KMS-11 (cell line): ENCODE measurements at regions not wholly inside any gene's neighbourhood (a gene's known extent, or its start where the extent isn't known, plus 50 kb on each side); places are given as distances from the start of the nearest gene placed in this dataset.
"Not testable (repeated sequence)": the region's sequence is repeated elsewhere in the genome, so short reads cannot be mapped to it uniquely, and the experiment has no call there.

Source experiments
- H2AFZ ChIP-seq: fragments of 200-600 bp; sonication (generic); 2 replicates; pipeline ENCODE4 v1.6.1; 2016; ENCODE audit warnings: antibody characterized with exemption, mixed run types, low read depth
- H3K27ac ChIP-seq: fragments of 200-600 bp; sonication (generic); 2 replicates; pipeline ENCODE4 v1.6.1; 2016; ENCODE audit warnings: mild to moderate bottlenecking, mixed run types
- H3K27me3 ChIP-seq: fragments of 200-600 bp; sonication (generic); 2 replicates; pipeline ENCODE4 v1.6.1; 2017; ENCODE audit warnings: mild to moderate bottlenecking, low read depth, mixed run types, moderate library complexity; ENCODE audit not compliant: insufficient read depth
- H3K36me3 ChIP-seq: fragments of 200-600 bp; sonication (generic); 2 replicates; pipeline ENCODE4 v1.6.1; 2017; ENCODE audit warnings: mild to moderate bottlenecking, mixed run types; ENCODE audit not compliant: insufficient read depth
- H3K4me1 ChIP-seq: fragments of 200-600 bp; sonication (generic); 2 replicates; pipeline ENCODE4 v1.6.1; 2016; ENCODE audit warnings: mild to moderate bottlenecking, low read depth, mixed run types; ENCODE audit not compliant: poor library complexity, severe bottlenecking
- H3K4me2 ChIP-seq: fragments of 200-600 bp; sonication (generic); 2 replicates; pipeline ENCODE4 v1.7.0; 2016; ENCODE audit warnings: mild to moderate bottlenecking, mixed run types
- H3K4me3 ChIP-seq: fragments of 200-600 bp; sonication (generic); IDR thresholded peaks from 2 replicates; pipeline ENCODE4 v1.6.1; 2017; ENCODE audit warnings: low read depth, low read length, mixed read lengths; ENCODE audit not compliant: insufficient read depth
- H3K79me2 ChIP-seq: fragments of 200-600 bp; sonication (generic); 2 replicates; pipeline ENCODE4 v1.6.1; 2016; ENCODE audit warnings: low read depth, mixed run types; ENCODE audit not compliant: insufficient read depth
- H3K9ac ChIP-seq: fragments of 200-600 bp; sonication (generic); 2 replicates; pipeline ENCODE4 v1.6.1; 2016; ENCODE audit warnings: mild to moderate bottlenecking, mixed run types
- H4K20me1 ChIP-seq: fragments of 200-600 bp; sonication (generic); 2 replicates; pipeline ENCODE4 v1.6.1; 2016; ENCODE audit warnings: mild to moderate bottlenecking, mixed run types; ENCODE audit not compliant: insufficient read depth
- CTCF ChIP-seq: fragments of 200-600 bp; sonication (generic); conservative IDR thresholded peaks from 2 replicates; pipeline ENCODE4 v1.6.1; 2017; ENCODE audit warnings: low read depth, mild to moderate bottlenecking, antibody characterized with exemption, low read length, moderate library complexity, mixed read lengths

GRCh38 chr12:58323676-58324075, 382.3 kb downstream of the ATP23 start:
- H3K4me3 ChIP-seq = no peak overlapping the region
- H3K9ac ChIP-seq = no peak overlapping the region
- no peak overlapping the region for H3K27ac ChIP-seq
- H4K20me1 ChIP-seq = no peaks in the 10 kb centered on the region
- H3K36me3 ChIP-seq = no peaks in the 10 kb centered on the region
- H2AFZ ChIP-seq = no peak overlapping the region
- no peak for TF ChIP-seq CTCF
- H3K79me2 ChIP-seq = no peaks in the 10 kb centered on the region
- no peaks in the 10 kb centered on the region for H3K4me1 ChIP-seq
- no peak overlapping the region for H3K4me2 ChIP-seq
- no peaks in the 10 kb centered on the region for H3K27me3 ChIP-seq

- no peaks in the 10 kb centered on the region for H3K4me1 ChIP-seq
- TF ChIP-seq CTCF = no peak
- no peaks in the 10 kb centered on the region for H4K20me1 ChIP-seq
Observed at GRCh38 chr12:58325561-58325960, 384.2 kb downstream of the ATP23 start.

GRCh38 chr12:58326534-58326933, 385.2 kb downstream of the ATP23 start:
- Histone ChIP-seq H3K4me2 (no peak overlapping the region), H3K4me1 (no peaks in the 10 kb centered on the region), H3K4me3 (no peak overlapping the region), H4K20me1 (no peaks in the 10 kb centered on the region), H3K27me3 (no peaks in the 10 kb centered on the region), H3K9ac (no peak overlapping the region), H3K27ac (no peak overlapping the region), H3K36me3 (no peaks in the 10 kb centered on the region), H2AFZ (no peak overlapping the region), H3K79me2 (no peaks in the 10 kb centered on the region)
- no peak for TF ChIP-seq CTCF

More at GRCh38 chr12:58325561-58325960, 384.2 kb downstream of the ATP23 start:
- Histone ChIP-seq H3K9ac (no peak overlapping the region), H2AFZ (no peak overlapping the region), H3K79me2 (no peaks in the 10 kb centered on the region), H3K27ac (no peak overlapping the region), H3K4me2 (no peak overlapping the region), H3K36me3 (no peaks in the 10 kb centered on the region), H3K4me3 (no peak overlapping the region), H3K27me3 (no peaks in the 10 kb centered on the region)

- not testable (repeated sequence) for H2AFZ ChIP-seq, H3K36me3 ChIP-seq, H3K4me1 ChIP-seq, H3K9ac ChIP-seq, H3K27me3 ChIP-seq, H3K4me2 ChIP-seq, H3K4me3 ChIP-seq, H3K27ac ChIP-seq, H3K79me2 ChIP-seq, H4K20me1 ChIP-seq
Observed at GRCh38 chr12:58336581-58337242, 395.3 kb downstream of the ATP23 start.

- not testable (repeated sequence) for H2AFZ ChIP-seq, H4K20me1 ChIP-seq, H3K27me3 ChIP-seq, H3K79me2 ChIP-seq, H3K4me2 ChIP-seq, H3K4me1 ChIP-seq, H3K27ac ChIP-seq, H3K9ac ChIP-seq, H3K36me3 ChIP-seq, H3K4me3 ChIP-seq
Observed at GRCh38 chr12:58337539-58337938, 396.2 kb downstream of the ATP23 start.
